GM04503 (cell line): ENCODE measurements at regions not wholly inside any gene's neighbourhood (a gene's known extent, or its start where the extent isn't known, plus 50 kb on each side); places are given as distances from the start of the nearest gene placed in this dataset.
"Not testable (repeated sequence)": the region's sequence is repeated elsewhere in the genome, so short reads cannot be mapped to it uniquely, and the experiment has no call there.

Experiments used
- DNase-seq: peaks from one replicate; pipeline ENCODE4 v3.0.0-alpha.2; 2012; ENCODE audit warnings: low read depth

GRCh38 chr18:21928925-21929324, 188.3 kb downstream of the MIB1 start:
- DNase-seq, result no peak

DNA sequence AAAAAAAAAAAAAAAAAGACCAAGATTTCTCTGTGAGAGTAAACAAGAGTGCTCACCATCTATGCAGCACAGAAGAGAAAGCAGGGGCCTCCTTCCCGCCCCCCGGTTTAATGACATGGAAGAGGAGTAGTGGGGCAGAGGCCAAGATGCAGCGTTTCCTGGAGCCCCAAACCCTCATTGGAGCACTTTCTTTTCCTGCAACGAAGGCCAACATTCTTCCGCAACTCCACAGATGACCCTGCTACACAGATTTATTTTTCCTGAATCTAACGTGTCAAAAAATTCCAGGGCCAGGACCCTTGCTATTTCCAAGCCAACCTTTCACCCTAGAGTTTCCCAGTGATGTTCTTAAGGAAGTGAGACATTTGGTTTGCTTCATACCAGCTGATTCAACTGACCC, 189.6 kb downstream of the MIB1 start:
- DNase-seq, result no peak

- DNase-seq, result no peak
These were observed 193.6 kb downstream of the MIB1 start for GRCh38 chr18:21933931-21934765.

- DNase-seq, result no peak
These were observed 194.1 kb downstream of the MIB1 start for GRCh38 chr18:21934766-21935015.

- DNase-seq, result no peak
These were observed 202.9 kb downstream of the MIB1 start for GRCh38 chr18:21943456-21943855.

DNA sequence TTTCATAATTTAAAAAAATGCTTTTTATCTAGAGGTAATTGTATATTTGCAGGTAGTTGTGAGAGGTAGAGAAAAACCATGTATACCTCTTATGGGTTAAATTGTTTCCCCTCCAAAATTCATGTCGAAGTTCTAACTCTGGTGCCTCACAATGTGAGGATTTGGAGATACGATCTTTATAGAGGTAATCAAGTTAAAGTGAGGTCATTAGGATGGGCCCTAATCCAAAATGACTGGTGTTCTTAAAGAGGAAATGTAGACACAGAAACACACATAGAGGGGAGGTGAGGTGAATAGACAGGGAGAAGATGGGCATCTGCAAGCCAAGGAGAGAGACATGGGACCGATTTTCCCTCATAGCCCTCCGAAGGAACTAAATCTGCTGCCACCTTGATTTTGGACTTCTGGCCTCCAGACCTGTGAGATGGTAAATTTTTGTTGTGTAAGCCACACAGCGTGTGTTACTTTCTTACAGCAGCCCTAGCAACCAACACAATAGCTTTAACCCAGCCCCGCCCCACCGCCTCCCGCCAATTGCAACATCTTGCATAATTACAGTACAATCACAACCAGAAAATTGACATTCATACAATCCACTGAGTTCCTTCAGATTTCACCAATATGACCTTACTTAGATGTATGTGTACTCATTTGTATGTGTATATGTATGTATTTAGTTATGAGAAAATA, 208.9 kb downstream of the MIB1 start:
- DNase-seq, result no peak

GRCh38 chr18:21955757-21956652, 213.4 kb upstream of the GATA6 start:
- no peak for DNase-seq

DNA sequence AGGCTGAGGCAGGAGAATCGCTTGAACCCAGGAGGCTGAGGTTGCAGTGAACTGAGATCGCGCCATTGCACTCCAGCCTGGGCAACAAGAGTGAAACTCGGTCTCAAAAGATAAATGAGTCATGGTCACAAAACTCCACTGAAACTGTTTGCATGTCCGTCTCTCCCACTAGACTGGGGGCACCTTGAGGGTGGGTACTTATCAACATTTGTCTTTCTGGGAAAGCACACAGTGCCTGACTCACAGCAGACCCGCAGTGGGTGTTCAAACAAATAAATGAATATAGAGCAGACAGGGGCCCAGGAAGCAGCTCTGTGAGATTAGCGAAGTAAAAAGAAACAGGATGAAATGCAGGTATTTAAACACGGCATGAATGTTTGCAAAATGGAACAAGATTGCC, 211.1 kb upstream of the GATA6 start:
- DNase-seq, result no peak

GRCh38 chr18:21958707-21959450, 210.5 kb upstream of the GATA6 start:
- DNase-seq, result no peak

DNA sequence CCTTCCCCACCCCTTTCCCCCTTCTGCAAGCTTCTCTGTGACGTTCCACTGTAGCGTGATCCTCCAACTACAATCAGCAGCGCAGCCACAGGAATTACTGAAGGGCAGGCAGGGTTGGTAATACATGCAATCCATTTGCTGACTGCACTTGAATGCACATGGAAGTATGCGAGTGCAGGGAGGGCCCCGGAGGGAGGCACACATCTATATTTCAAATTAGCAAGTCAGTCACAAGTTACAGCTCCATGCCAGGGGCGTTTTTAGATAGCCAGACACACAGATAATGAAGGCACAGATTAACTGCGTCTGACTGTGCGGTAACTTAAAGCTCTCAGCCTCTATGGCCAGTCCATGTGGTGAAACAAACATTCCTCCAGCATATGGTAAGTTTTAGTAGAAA, 209.2 kb upstream of the GATA6 start:
- no peak for DNase-seq

DNA sequence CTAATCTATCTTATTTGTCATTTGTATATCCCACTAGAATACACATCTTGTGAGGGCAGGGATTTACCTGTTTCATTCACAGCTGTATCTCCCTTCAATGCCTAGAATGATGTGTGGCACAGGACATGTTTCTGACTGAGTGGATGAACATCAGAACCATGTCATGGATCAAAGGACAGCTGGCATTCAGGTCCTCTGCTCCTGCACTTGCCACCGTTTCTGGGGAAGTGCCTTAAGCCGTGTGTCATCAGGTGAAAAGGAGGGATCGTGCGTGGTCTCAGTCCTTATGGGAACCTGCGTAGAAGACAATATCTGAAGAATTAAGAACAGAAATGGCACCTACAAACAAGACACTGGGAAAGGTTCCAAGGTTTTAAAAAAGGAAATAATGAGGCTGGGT, 206.1 kb upstream of the GATA6 start:
- no peak for DNase-seq

DNA sequence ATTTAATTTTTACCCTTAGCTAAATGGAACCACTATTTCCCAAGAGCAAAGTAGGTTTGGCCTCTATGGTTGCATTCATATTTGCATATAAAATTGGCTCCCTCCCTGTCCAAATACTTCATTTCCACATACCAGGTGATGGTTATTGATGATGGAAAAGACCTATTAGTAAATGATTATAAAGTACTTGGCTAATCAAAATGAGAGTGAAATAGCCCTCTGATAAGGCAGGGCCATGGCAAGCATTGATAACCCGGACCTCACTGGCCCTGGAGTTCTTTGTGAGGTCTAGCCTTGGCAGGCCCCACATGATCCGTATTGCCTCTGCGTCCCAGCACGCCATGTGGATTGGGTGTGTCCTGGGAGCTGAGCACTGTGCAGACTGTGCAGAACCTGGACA, 201.1 kb upstream of the GATA6 start:
- no peak for DNase-seq

DNA sequence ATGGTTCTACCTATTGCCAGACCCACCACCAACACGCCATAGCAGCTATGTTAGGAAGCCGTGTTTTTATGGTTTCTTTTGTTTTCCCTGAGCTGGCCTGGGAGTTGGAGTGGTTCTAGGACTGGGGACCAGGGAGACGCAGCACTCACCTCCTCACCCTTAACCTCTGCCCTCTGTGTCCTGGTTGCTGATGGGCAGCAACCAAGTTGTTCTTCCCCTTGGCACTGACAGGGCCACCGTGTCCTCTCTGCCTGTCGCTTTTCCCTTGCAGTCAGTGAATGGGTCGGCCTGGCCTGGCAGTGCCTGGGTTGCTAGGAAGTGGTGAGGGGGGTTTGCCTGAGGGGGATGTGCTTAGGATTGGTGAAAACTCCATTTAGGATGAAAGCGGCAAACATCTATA, 197.1 kb upstream of the GATA6 start:
- DNase-seq, result no peak

- DNase-seq, result not testable (repeated sequence)
These were observed 193.4 kb upstream of the GATA6 start for GRCh38 chr18:21975954-21976353.

DNA sequence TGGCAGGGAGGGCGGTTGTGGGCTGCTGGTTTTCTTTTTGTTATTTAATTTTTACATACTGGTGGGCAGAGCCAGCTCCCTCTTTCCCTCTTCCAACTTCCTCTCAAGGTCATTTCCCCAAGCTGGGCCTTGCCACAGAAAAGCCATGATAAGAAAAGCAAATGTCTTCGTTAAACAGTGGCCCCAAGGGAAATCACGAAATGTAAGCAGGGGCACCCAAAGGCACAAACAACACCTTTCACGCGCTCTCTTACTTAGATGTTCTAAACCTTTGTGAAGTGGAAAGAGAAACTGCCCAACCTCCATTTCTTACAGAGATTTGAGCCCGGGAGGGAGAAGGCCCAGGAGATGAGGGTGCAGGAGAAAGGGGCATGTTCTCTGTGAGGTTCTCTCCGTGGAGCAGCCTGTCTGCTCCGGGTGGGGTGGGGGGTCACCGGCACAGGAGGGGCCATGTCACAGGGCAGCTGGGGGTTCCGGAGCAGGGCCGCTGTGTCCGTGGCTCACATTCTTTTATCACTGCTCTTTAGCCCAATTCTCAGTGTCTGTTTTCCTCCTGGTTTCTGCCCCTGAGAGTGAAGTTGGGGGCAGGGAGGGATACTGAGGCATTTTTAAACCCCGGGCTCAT, 190.7 kb upstream of the GATA6 start:
- DNase-seq, result no peak

DNA sequence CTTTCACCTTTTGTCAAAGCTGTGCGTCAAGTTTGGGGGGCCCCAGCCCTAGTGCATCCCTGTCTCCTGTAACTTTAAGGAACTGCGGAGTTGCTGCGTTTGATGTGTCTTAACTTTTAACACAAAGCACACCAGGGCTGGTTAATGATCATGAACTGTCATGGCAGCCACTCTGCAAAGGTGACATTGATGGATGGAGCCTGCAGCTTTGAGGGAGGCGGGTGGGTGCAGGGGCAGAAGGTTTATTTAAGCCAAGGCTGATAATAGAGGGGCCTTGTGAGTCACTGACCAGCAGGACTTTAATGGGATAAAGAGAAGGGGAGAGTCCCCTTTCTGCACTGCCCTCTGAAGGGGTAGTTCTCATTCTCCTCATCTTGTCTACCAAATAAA, 190.2 kb upstream of the GATA6 start:
- DNase-seq, result no peak

- no peak for DNase-seq
These were observed 189.6 kb upstream of the GATA6 start for GRCh38 chr18:21979759-21980158.

DNA sequence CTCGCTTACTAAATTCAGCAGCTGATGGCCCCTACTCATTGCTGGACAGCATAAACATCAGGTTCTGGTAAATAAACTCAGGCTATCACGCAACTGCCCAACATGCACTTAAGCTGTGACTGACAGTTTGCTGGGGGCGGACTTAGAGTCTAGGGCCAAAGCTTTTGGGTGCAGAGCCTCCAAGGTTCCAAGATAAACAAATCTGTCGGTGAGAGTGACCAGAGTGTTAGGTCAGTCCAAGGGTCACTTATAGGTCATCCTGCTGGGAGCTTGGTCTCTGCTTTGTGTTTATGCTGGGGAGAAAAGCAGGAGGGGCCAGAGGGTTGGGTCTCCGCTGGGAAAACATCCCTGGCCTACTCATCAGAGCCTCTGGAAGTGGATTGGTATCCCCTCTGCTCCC, 188.6 kb upstream of the GATA6 start:
- no peak for DNase-seq

DNA sequence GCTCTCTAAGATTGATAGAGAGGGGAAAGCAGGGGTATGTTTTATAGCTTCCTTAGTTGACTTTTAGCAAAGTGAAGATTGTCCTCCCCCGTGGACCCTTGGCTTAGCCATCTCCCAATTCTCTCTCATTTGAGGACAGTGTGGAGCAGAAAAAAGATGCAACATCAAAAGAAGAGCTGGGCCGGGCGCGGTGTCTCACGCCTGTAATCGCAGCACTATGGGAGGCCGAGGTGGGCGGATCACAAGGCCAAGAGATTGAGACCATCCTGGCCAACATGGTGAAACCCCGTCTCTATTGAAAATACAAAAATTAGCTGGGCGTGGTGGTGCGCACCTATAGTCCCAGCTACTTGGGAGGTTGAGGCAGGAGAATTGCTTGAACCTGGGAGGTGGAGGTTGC, 187.9 kb upstream of the GATA6 start:
- DNase-seq, result not testable (repeated sequence)

- DNase-seq, result no peak
These were observed 178.3 kb upstream of the GATA6 start for GRCh38 chr18:21991081-21991534.

- DNase-seq, result no peak
These were observed 177.5 kb upstream of the GATA6 start for GRCh38 chr18:21991886-21992285.

DNA sequence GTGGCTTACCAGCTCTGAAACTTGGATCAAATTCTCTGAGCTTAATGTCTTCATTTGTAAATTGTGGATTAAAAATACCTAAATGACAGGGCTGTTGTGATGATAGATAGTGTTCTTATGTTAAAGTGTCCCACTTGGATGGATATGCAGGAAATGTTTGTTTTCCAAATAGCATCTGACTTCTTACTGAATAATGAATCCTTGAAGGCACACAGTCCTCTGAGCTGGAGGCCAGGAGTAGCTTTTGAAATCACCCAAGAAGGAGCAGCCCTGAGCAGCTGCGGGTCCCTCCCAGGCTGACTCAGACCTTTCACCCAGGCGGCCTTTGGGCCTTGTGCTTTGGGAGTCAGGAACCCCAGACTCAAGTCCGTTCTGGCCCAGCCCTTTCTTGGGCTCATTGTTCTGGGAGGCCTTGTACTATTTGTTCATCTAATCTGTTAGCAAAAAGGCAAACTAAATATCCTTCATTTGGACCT, 173.0 kb upstream of the GATA6 start:
- no peak for DNase-seq
